ENCODE measurements at regions not wholly inside any gene's neighbourhood (a gene's known extent, or its start where the extent isn't known, plus 50 kb on each side); places are given as distances from the start of the nearest gene placed in this dataset.

- TF ChIP-seq, protein P1, sequence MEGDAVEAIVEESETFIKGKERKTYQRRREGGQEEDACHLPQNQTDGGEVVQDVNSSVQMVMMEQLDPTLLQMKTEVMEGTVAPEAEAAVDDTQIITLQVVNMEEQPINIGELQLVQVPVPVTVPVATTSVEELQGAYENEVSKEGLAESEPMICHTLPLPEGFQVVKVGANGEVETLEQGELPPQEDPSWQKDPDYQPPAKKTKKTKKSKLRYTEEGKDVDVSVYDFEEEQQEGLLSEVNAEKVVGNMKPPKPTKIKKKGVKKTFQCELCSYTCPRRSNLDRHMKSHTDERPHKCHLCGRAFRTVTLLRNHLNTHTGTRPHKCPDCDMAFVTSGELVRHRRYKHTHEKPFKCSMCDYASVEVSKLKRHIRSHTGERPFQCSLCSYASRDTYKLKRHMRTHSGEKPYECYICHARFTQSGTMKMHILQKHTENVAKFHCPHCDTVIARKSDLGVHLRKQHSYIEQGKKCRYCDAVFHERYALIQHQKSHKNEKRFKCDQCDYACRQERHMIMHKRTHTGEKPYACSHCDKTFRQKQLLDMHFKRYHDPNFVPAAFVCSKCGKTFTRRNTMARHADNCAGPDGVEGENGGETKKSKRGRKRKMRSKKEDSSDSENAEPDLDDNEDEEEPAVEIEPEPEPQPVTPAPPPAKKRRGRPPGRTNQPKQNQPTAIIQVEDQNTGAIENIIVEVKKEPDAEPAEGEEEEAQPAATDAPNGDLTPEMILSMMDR (IDR thresholded peaks at IDR 0.05; ENCODE audit: low read depth, low read length) = no peak
- no peak for TF ChIP-seq EZH2phosphoT487 (IDR thresholded peaks at IDR 0.05; ENCODE audit: low read depth)
Measured at GRCh38 chr17:83177611-83178532, 98.5 kb downstream of the METRNL start.

All from OCI-LY3 (cell line).